Right hindlimb (tissue), 1 donor: ENCODE measurements at regions not wholly inside any gene's neighbourhood (a gene's known extent, or its start where the extent isn't known, plus 50 kb on each side); places are given as distances from the start of the nearest gene placed in this dataset.
"Not testable (repeated sequence)": the region's sequence is repeated elsewhere in the genome, so short reads cannot be mapped to it uniquely, and the experiment has no call there.

Experiments used
- DNase-seq: peaks from one replicate; pipeline ENCODE4 v3.0.0-alpha.2; 2018

GRCh38 chr5:152529440-152529839, 124.4 kb upstream of the NMUR2 start:
- DNase-seq, result no peak

GRCh38 chr5:152532714-152533113, 127.6 kb upstream of the NMUR2 start:
- no peak for DNase-seq

- no peak for DNase-seq
Observed at GRCh38 chr5:152534641-152535040, 129.6 kb upstream of the NMUR2 start.

GRCh38 chr5:152542741-152543140, 137.7 kb upstream of the NMUR2 start:
- DNase-seq, result no peak

- no peak for DNase-seq
Observed at GRCh38 chr5:152546493-152546892, 141.4 kb upstream of the NMUR2 start.

- no peak for DNase-seq
Observed at GRCh38 chr5:152547202-152547601, 142.1 kb upstream of the NMUR2 start.

GRCh38 chr5:152549709-152550108, 144.6 kb upstream of the NMUR2 start:
- no peak for DNase-seq

- DNase-seq, result no peak
Observed at GRCh38 chr5:152551061-152551460, 146.0 kb upstream of the NMUR2 start.

GRCh38 chr5:152556784-152557183, 151.7 kb upstream of the NMUR2 start:
- no peak for DNase-seq

GRCh38 chr5:152560512-152561137, 155.5 kb upstream of the NMUR2 start:
- DNase-seq, result peak; percentile 53

- DNase-seq, result no peak
Observed at GRCh38 chr5:152568016-152568415, 162.9 kb upstream of the NMUR2 start.

GRCh38 chr5:152572812-152573211, 167.7 kb upstream of the NMUR2 start:
- no peak for DNase-seq

GRCh38 chr5:152584103-152584502, 179.0 kb upstream of the NMUR2 start:
- no peak for DNase-seq

- no peak for DNase-seq
Observed at GRCh38 chr5:152592416-152592815, 187.3 kb upstream of the NMUR2 start.

- DNase-seq, result no peak
Observed at GRCh38 chr5:152593388-152593787, 188.3 kb upstream of the NMUR2 start.

- DNase-seq, result no peak
Observed at GRCh38 chr5:152595405-152595804, 190.3 kb upstream of the NMUR2 start.

- DNase-seq, result no peak
Observed at GRCh38 chr5:152599096-152599495, 194.0 kb upstream of the NMUR2 start.

GRCh38 chr5:152601806-152602732, 197.0 kb upstream of the NMUR2 start:
- DNase-seq, result no peak

GRCh38 chr5:152606050-152606449, 201.0 kb upstream of the NMUR2 start:
- DNase-seq, result not testable (repeated sequence)

GRCh38 chr5:152606776-152607364, 201.8 kb upstream of the NMUR2 start:
- no peak for DNase-seq

- DNase-seq, result no peak
Observed at GRCh38 chr5:152607401-152608160, 202.5 kb upstream of the NMUR2 start.

GRCh38 chr5:152608458-152608857, 203.4 kb upstream of the NMUR2 start:
- DNase-seq, result peak; percentile 62

GRCh38 chr5:152619756-152620155, 214.7 kb upstream of the NMUR2 start:
- DNase-seq, result no peak
